SH-SY5Y (cell line): ENCODE measurements at regions not wholly inside any gene's neighbourhood (a gene's known extent, or its start where the extent isn't known, plus 50 kb on each side); places are given as distances from the start of the nearest gene placed in this dataset.

Experiments
- GATA2 ChIP-seq: IDR thresholded peaks from 2 replicates; pipeline ENCODE4 v1.6.1; 2011; ENCODE audit warnings: mild to moderate bottlenecking, low read depth, low read length
- GATA3 ChIP-seq: IDR thresholded peaks from 2 replicates; pipeline ENCODE4 v1.6.1; 2011; ENCODE audit warnings: low read depth, mild to moderate bottlenecking, low read length, moderate library complexity

GRCh38 chr18:64720781-64721464, 572.0 kb upstream of the LINC00305 start:
- TF ChIP-seq GATA2, result no peak
- no peak for TF ChIP-seq GATA3

GRCh38 chr18:64718808-64719207, 569.9 kb upstream of the LINC00305 start:
- TF ChIP-seq GATA2 (no peak), GATA3 (no peak)

GRCh38 chr18:64717026-64717425, 568.1 kb upstream of the LINC00305 start:
- TF ChIP-seq GATA2 (no peak), GATA3 (no peak)

GRCh38 chr18:64714086-64714485, 565.2 kb upstream of the LINC00305 start:
- TF ChIP-seq GATA3 (no peak), GATA2 (no peak)

DNA sequence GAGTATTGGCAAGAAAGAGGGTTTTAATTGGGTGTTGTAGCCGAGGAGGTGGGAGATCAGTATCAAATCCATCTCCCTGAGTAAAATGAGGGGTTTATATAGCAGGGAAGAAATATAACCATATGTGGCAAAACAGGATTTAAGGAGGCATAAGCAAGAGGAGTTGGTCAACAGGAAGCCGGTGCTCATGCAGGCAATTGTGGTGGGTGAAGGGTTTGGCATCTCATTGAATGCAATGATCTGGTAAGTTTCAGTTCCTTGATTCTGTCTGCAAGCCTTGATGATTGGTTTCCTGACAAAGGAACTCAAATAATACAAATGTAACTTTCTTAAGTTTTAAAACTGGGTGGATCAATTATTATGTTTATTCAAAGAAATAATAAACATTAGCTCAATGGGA, 564.4 kb upstream of the LINC00305 start:
- TF ChIP-seq GATA2 (no peak), GATA3 (no peak)

GRCh38 chr18:64712035-64712434, 563.1 kb upstream of the LINC00305 start:
- no peak for TF ChIP-seq GATA3
- no peak for TF ChIP-seq GATA2

- TF ChIP-seq GATA3 (no peak), GATA2 (no peak)
Observed at GRCh38 chr18:64710105-64710861, 561.4 kb upstream of the LINC00305 start.

- TF ChIP-seq GATA3 (no peak), GATA2 (no peak)
Observed at GRCh38 chr18:64707052-64707451, 558.2 kb upstream of the LINC00305 start.

- TF ChIP-seq GATA2, result no peak
- TF ChIP-seq GATA3, result no peak
Observed at GRCh38 chr18:64699081-64699480, 550.2 kb upstream of the LINC00305 start.

- TF ChIP-seq GATA2, result no peak
- TF ChIP-seq GATA3, result no peak
Observed at GRCh38 chr18:64695851-64696553, 547.1 kb upstream of the LINC00305 start.

DNA sequence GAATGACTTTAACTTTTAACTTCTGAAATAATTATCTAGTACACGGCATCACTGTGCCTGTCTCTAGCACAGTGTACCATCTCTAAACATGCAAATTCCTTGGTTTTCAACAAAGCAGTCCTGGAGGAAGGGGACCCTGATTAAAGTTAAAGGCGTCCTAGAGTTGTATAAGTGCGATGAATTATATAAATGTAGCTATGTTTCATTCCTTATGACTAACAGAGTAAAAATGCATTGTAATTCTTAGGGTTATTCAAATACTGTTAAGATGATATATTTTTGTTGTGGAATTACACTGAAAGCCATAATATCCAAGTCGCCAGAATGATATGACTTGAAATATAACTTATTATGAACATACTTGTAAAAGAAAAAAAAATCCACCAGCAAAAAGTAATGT, 544.9 kb upstream of the LINC00305 start:
- TF ChIP-seq GATA2, result no peak
- TF ChIP-seq GATA3, result no peak

DNA sequence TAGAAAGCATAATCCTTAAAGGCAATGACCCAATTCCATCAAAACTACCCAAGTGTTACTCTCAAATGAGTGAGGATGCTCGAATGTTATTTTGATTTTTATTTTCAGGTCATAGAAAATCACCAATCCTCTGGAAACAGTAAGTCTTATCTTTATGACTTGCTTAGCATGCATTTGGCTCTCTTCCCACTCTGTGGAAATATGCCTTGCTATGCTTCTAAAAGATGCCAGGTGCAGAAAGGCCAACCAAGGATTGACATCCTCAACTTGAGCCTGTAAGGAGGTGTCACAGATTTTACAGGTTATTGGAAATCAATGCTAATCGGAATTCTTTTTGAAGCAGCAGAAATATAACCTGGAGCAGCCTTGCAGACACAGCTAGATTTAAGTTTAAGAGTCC, 543.9 kb upstream of the LINC00305 start:
- TF ChIP-seq GATA3 (no peak), GATA2 (no peak)

DNA sequence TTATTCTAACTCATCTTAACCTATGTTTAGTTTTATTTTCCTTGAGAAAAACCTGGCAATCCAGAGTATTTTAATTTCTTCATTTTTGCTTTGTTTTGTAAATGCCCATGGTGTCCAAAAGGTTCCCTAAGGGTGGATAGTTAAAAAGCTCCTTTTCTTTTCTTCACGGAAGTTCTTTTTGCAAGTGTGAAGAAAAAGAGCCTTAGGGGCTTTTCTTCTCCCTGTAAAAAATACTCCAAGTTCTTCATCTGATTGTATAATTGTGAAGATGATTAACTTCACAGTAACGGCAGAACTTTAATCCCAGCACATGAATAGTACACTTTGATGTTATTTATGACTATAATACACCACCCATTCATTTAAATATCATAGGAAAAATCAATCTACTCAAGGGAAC, 530.2 kb upstream of the LINC00305 start:
- no peak for TF ChIP-seq GATA2
- TF ChIP-seq GATA3, result no peak

DNA sequence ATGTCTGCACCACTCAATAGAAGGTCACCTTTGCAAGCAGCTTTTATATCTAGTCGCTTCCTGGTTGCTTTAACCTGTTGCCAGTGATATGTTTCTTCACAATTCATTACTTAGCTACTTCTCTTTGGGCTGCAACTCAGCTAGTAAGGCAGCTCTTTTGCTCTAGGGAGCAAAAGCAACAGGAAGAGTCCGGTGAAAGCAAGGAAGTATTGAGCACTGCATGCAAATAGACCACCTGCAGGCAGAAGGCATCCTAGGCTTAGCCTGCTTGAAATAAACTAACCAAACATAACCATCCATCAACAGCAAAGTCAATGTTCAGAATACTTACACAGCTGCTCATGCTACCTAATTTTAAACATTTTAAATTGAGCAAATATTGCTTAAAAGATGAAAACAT, 529.2 kb upstream of the LINC00305 start:
- TF ChIP-seq GATA2, result no peak
- TF ChIP-seq GATA3, result no peak
